GM23338 (cell line): ENCODE measurements at regions not wholly inside any gene's neighbourhood (a gene's known extent, or its start where the extent isn't known, plus 50 kb on each side); places are given as distances from the start of the nearest gene placed in this dataset.

Experiments used
- CREB1 ChIP-seq: fragments of 250-450 bp; sonication (Bioruptor Pico); IDR thresholded peaks from 2 replicates; pipeline ENCODE4 v1.5.0; 2020; ENCODE audit warnings: low read depth, mild to moderate bottlenecking, moderate library complexity
- ETS1 ChIP-seq: IDR thresholded peaks from 2 replicates; pipeline ENCODE4 v1.6.1; 2016; ENCODE audit warnings: antibody characterized with exemption
- EZH2 ChIP-seq: fragments of 200-600 bp; sonication (generic); IDR thresholded peaks from one replicate; pipeline ENCODE4 v1.8.0; 2017; ENCODE audit warnings: antibody characterized with exemption, mild to moderate bottlenecking, low read depth; ENCODE audit not compliant: unreplicated experiment
- EZH2phosphoT487 ChIP-seq: fragments of 200-600 bp; sonication (generic); IDR thresholded peaks from one replicate; pipeline ENCODE4 v1.8.1; 2018; ENCODE audit warnings: antibody characterized with exemption; ENCODE audit not compliant: unreplicated experiment
- POLR2AphosphoS5 ChIP-seq: IDR thresholded peaks from 2 replicates; pipeline ENCODE4 v1.6.1; 2016; ENCODE audit warnings: antibody characterized with exemption, low read depth
- STAT1 ChIP-seq: IDR thresholded peaks from one replicate; pipeline ENCODE4 v1.6.1; 2016; ENCODE audit warnings: antibody characterized with exemption; ENCODE audit not compliant: unreplicated experiment
- ZNF114 ChIP-seq: fragments of 250-450 bp; sonication (Bioruptor Pico); IDR thresholded peaks from 2 replicates; pipeline ENCODE4 v1.5.0; 2020; ENCODE audit warnings: mild to moderate bottlenecking, moderate library complexity
- ZNF462 ChIP-seq: fragments of 250-450 bp; sonication (Bioruptor Pico); IDR thresholded peaks from 2 replicates; pipeline ENCODE4 v1.5.0; 2020; ENCODE audit warnings: mild to moderate bottlenecking, moderate library complexity

GRCh38 chr5:98339141-98339848 lies 434.2 kb upstream of the RGMB start (continued):
- TF ChIP-seq ZNF462 (CRISPR knock-in tag), result no peak
- no peak for TF ChIP-seq CREB1
- TF ChIP-seq ZNF114, result no peak
- TF ChIP-seq POLR2AphosphoS5, result no peak
- no peak for TF ChIP-seq STAT1
- no peak for TF ChIP-seq EZH2phosphoT487
- TF ChIP-seq ETS1, result no peak
- no peak for TF ChIP-seq EZH2
